DMS153 (cell line): ENCODE measurements at regions not wholly inside any gene's neighbourhood (a gene's known extent, or its start where the extent isn't known, plus 50 kb on each side); places are given as distances from the start of the nearest gene placed in this dataset.

Source experiments
- DNase-seq: peaks from one replicate; lab custom pipeline; 2025; lab: John Stamatoyannopoulos, UW

- DNase-seq: no peak
Measured at GRCh38 chr11:103662880-103663279, 373.6 kb upstream of the DDI1 start.

GRCh38 chr11:103668859-103669258 lies 367.6 kb upstream of the DDI1 start:
- DNase-seq: no peak

GRCh38 chr11:103671143-103671651 lies 365.2 kb upstream of the DDI1 start:
- no peak for DNase-seq

GRCh38 chr11:103673773-103674172 lies 362.7 kb upstream of the DDI1 start:
- DNase-seq: no peak

- no peak for DNase-seq
Measured at GRCh38 chr11:103676413-103676812, 360.0 kb upstream of the DDI1 start.

- DNase-seq: no peak
Measured at GRCh38 chr11:103680826-103681225, 355.6 kb upstream of the DDI1 start.

- DNase-seq: no peak
Measured at GRCh38 chr11:103681855-103682254, 354.6 kb upstream of the DDI1 start.

GRCh38 chr11:103682318-103683184 lies 353.9 kb upstream of the DDI1 start:
- peak; percentile 58 for DNase-seq

GRCh38 chr11:103683576-103683975 lies 352.9 kb upstream of the DDI1 start:
- DNase-seq: no peak

- DNase-seq: no peak
Measured at GRCh38 chr11:103688924-103689323, 347.5 kb upstream of the DDI1 start.

- DNase-seq: no peak
Measured at GRCh38 chr11:103690356-103690755, 346.1 kb upstream of the DDI1 start.

- no peak for DNase-seq
Measured at GRCh38 chr11:103696123-103696522, 340.3 kb upstream of the DDI1 start.

GRCh38 chr11:103699216-103699615 lies 337.2 kb upstream of the DDI1 start:
- no peak for DNase-seq

GRCh38 chr11:103699656-103700055 lies 336.8 kb upstream of the DDI1 start:
- DNase-seq: no peak

- DNase-seq: no peak
Measured at GRCh38 chr11:103700622-103701021, 335.8 kb upstream of the DDI1 start.

GRCh38 chr11:103703437-103703836 lies 333.0 kb upstream of the DDI1 start:
- DNase-seq: no peak

- DNase-seq: no peak
Measured at GRCh38 chr11:103703954-103704353, 332.5 kb upstream of the DDI1 start.

GRCh38 chr11:103705642-103706041 lies 330.8 kb upstream of the DDI1 start:
- DNase-seq: no peak

GRCh38 chr11:103709371-103709770 lies 327.1 kb upstream of the DDI1 start:
- no peak for DNase-seq

GRCh38 chr11:103714246-103714645 lies 322.2 kb upstream of the DDI1 start:
- no peak for DNase-seq

GRCh38 chr11:103716363-103716762 lies 320.1 kb upstream of the DDI1 start:
- DNase-seq: no peak

- no peak for DNase-seq
Measured at GRCh38 chr11:103727262-103727661, 309.2 kb upstream of the DDI1 start.

- no peak for DNase-seq
Measured at GRCh38 chr11:103729617-103730016, 306.8 kb upstream of the DDI1 start.
